CD4-positive, alpha-beta T cell treated with Interleukin-6 for 4 hours (primary cell): ENCODE measurements at regions not wholly inside any gene's neighbourhood (a gene's known extent, or its start where the extent isn't known, plus 50 kb on each side); places are given as distances from the start of the nearest gene placed in this dataset.
"Not testable (repeated sequence)": the region's sequence is repeated elsewhere in the genome, so short reads cannot be mapped to it uniquely, and the experiment has no call there.

Experiments
- DNase-seq: peaks from one replicate; pipeline ENCODE4 v3.0.0-alpha.2; 2020; ENCODE audit warnings: mixed read lengths

DNA sequence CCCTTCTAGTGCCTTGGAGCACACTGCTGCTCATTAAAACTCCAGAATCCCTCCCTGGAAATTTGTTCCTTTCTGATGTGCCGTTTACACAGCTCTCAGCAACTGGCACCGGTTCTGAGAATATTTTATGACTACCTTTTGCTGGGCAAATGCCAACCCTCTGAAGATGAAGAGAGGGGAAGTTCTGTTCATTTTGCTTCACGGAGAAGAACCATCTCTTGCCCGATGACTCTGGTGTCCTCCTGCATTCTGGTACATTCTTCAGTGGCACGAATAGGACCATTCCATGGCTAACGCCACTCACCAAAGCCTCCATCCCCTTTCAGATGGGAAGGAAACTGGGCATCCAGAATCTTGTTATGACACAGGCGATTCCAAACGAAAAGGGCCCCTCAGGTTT is 96.2 kb upstream of the SIM2 start:
- DNase-seq, result peak; percentile 9

DNA sequence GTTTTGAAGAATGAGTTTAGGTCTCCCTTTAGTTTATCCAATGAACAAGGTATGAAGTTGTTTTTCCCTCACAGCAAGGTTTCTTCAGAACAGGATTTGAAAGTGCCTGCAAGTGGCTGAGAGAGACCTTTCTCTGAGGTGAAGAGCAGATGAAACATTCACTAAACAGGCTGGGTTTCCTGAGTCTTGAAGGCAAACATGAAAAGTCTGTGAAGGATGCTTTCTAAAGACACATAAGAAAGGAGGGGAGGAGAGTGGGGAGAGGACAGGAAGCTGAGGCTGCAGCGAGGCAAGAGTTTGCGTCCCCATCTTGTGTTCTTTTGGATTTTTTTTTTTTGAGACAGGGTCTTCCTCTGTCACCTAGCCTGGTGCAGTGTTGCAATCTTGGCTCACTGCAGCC is 95.7 kb upstream of the SIM2 start:
- DNase-seq, result peak; percentile 34

GRCh38 chr21:36605426-36605825 is 93.5 kb upstream of the SIM2 start:
- no peak for DNase-seq

DNA sequence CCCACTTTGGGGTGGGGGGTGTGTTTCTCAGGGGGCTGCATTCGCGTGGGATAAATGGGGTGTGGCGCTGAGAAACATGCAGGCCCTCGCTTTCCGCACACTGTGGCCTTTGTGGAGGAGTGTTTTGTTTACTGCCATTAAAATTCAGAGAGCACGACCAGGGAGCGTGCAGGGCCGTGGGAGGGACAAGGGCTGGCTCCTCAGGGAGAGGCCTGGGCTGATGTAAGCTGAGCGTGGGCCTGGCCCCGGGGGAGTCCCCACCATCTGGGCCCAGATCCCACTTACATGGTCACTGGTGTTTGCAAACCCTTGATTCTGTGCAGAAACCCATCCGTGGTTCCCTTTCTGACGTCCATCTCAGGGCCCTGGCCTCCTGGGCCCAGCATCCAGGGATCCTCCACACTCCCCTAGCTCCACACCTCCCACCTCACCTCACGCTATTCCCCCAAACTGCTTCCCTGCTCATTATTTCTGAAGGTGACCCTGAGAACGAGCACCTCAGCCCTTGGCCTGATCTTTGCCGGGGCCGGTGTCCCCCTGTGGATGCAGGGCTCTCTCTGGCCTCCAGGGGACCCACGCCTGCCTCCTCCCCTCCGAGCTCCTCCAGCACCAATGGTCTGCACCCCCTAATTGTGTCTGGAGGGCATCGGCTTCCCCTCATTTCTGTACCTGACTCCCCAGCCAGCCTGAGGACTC is 92.5 kb upstream of the SIM2 start:
- DNase-seq, result no peak

DNA sequence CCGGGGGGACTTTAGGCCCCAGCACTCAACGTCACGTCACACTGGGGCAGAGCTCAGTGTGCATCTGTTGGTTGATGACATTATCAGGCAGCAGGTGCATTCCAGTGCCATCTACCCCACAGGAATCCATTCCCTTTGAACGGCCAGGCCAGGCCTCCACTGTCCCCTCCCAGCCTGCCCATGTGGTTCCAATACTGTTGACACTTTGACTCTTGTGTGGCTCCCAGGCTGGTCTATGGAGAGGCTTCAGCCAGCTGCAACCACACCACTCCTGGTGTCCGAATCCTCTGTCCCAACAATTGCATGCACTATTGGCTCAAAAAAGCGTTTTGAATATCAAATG is 92.0 kb upstream of the SIM2 start:
- DNase-seq, result no peak

DNA sequence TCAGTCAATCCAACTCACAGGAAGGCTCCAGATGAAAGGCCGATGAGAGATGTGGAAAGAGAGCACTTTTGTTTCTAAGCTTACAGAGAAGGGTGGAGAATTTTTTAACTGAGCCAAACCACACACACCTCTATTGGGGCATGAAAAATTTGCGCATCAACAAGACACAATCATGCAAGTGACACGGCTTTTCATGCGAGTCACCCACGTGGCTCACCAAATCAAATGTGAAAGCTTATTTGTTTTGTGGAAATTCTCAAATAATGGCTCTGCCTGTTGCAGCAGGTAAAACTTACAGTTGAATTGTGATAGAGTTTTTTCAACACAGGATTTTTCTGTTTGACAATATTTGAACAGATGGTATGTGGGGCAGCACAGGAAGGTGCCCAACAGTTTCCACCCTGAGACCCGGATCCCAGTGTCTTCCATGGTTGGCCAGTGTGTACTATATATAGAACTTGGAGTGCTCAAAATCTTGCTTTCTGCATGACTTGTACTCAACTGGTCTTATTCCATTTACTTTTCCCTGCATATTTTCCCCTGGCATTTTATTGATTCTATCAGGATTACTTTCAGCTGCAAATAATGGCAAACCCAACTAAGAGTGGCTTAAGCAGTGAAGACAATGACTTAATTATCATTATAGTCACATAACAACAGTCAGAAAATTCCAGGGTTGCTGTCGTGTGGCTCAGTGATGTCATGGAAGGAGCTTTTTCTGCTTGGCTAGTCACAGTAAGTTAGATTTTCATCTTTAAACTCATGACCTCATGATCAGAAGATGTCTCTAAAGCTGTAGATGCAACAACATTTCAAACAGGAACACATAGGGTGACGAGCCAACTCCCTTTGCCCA is 90.6 kb upstream of the SIM2 start:
- no peak for DNase-seq

DNA sequence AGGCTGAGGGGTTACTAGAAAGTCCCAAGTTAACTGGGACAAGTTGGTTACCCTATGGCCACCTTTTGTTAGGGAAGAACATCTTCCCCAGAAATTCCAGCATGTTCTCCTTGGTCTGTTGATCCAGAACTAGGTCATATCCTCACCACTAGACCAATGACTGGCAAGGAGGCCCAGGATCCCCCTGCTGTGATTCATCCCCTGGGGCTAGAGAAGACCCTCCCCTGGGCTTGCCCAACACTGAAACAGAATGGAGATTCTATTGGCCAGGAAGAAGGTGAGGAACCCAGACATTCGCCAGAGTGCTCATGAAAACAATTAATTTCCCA is 90.1 kb upstream of the SIM2 start:
- no peak for DNase-seq

DNA sequence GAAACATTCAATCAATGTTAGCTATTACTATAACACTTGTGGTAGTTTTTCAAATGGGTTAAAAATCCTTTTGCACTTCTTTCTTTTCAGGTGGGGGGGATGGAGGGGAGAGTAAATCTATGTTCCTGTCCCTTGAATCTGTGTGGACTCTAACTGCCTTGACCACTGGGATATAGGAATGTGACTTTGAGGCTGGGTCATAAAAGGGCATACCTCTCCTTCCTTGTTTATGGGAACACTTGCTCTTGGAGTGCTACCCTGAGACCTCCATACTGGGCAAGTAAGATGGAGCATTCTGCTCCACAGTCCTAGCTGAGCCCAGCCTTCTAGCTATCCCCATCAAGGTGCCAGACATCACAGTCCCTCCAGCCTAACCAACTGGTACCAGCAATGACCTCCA is 89.3 kb upstream of the SIM2 start:
- no peak for DNase-seq

DNA sequence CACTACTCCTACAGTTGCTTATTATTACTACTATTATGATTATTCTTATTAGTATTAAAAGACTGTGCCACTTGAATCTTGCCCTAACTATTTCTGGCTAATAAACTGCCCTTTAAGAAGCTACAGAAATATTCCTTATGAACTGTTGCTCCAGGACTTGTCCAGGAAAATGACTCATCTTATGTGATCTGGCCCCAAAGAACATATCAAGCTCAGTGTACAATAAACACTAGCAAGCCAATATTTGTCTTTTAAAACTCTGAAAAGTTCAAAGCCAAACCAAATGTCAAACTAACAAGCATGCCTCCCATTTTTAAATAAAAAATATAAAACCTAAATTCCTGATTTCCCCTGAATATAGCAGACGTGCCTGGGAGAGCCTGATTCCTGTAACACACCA is 88.7 kb upstream of the SIM2 start:
- DNase-seq, result no peak

- no peak for DNase-seq
Measured at GRCh38 chr21:36610935-36611334, 88.0 kb upstream of the SIM2 start.

DNA sequence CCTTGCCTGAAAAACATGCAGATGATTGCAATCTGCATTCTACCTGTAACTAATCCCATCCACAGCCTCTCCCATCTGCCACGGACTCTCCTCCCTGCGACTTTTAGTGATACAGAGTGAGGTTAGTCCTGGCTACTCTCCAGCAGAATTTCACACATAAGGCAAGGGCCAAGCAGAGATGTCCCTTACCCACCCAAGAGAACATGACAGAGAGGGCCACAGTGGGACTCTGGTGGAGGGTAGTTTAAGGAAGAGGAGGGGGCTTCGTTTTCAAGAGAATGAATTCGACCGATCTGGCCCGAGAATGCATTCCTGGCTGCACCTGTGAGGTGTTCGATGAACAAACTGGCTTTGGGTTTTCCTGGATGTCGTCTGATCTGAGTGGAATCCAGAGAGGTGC is 87.5 kb upstream of the SIM2 start:
- DNase-seq, result no peak

DNA sequence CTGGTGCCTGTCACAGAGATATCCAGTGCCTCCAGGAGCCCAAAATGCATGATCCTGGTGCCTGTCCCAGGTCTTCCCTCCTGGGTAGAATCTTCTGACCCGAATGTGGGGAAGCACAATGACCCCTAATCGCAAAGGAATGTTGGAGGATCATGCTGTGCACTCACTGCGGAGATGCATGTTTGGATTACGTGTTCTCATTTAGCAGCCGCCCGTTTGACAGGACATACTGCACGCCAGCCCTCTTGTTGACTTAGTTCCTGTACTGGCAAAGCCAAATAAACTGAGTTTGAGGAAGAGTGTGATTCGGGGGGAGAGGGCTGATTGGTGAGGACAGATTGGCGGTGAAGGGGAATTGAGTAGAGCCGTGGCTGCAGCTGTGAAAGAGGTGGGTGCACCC is 85.9 kb upstream of the SIM2 start:
- no peak for DNase-seq

DNA sequence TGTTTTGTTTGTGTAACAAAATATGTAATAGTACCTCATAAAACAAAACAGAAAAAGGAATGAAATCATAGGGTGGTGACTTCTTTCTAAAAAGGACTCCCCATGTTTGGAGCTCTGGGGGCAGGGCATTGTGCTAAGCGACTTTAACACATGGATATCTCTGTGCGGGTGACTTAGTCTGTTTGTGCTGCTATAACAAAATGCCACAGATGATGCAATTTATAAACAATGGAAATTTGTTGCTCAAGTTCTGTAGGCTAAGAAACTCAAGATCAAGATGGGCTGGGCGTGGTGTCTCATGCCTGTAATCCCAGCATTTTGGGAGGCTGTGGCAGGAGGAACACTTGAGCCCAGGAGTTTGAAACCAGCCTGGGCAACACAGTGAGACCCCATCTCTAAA is 85.4 kb upstream of the SIM2 start:
- DNase-seq, result no peak

GRCh38 chr21:36615274-36615964 is 83.5 kb upstream of the SIM2 start:
- no peak for DNase-seq

DNA sequence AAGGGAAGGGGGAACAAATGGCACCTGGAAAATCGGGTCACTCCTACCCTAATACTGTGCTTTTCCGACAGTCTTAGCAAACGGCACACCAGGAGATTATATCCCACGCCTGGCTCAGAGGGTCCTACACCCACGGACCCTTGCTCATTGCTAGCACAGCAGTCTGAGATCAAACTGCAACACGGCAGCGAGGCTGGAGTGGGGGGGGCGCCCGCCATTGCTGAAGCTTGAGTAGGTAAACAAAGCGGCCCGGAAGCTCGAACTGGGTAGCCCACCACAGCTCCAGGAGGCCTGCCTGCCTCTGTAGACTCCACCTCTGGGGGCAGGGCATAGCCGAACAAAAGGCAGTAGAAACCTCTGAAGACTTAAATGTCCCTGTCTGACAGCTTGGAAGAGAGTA is 82.1 kb upstream of the SIM2 start:
- DNase-seq, result not testable (repeated sequence)

GRCh38 chr21:36621794-36622193 is 77.1 kb upstream of the SIM2 start:
- not testable (repeated sequence) for DNase-seq

DNA sequence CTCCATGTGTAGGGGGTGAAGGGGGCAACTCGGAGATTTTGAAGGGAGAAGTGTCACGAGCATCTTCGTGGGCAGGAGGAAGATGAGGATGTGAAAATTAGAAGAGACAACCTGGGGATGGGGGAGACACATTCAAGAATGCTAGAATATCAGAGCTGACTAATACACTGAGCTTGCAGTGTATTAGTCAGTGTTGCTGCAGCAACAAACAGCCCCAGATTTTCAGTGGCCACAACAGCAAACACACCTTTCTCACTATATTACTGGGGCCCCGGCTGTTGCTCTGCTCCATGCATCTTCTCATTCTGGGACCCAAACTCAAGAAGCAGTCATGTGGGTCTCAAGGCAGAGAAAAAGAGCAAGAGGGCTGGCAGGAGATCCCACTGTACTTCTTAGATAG is 74.8 kb upstream of the SIM2 start:
- DNase-seq, result no peak

GRCh38 chr21:36626791-36627190 is 72.1 kb upstream of the SIM2 start:
- no peak for DNase-seq

GRCh38 chr21:36627242-36627641 is 71.7 kb upstream of the SIM2 start:
- DNase-seq, result no peak

GRCh38 chr21:36628106-36628505 is 70.8 kb upstream of the SIM2 start:
- DNase-seq, result no peak

DNA sequence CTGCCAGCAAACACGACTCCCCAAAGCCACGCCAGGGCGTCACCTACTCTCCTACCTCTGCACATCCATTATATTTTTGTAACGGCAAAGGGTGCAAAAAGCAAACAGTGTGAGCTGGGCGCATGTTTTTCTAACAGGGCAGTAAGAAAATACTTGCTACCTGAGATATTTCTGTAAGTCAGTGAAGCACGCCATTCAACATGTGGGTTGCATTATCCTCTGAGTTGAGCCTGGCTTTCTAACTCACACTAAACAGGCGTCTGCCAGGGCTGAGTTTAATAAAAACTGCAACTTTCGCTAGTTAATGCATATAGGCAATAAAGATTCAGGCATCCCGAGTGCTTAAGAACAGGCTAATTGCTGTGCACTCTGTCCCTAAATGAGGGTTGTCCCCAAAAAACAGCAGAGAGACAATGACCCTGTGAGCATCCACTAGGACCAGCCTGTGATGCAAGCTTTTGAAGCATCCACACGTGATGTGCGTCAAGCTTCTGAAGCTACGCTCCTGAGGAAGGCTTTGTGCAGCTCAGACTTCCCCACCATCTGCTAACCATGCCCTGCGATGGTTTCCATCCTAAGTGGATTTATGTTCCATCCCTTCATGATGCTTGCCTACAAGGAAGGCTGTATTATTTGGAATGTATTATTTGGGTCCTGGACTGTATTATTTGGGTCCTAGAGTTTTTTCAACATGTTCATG is 70.0 kb upstream of the SIM2 start:
- no peak for DNase-seq

- DNase-seq, result peak; percentile 67
Measured at GRCh38 chr21:36630485-36631206, 68.3 kb upstream of the SIM2 start.

DNA sequence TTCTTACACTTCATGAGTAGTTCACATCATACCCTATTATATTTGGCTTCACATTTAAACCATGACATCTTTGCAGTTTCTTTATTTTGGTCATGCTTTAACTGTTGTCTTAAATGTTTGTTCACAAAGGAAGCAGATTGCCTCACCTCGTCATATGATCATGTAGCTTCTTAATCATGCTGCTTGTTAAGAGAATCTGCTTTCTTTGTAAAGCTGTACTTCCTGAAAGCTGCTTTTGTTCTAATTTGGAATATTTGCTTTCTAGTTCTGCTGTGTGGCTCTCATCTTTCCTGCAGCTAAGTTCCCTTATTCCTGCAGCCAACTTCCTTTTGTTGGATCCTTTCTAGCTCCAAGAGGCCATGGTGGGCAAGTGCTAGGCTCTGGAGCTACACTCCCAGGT is 62.9 kb upstream of the SIM2 start:
- no peak for DNase-seq
